Right renal cortex interstitium (tissue), 3 donors: ENCODE measurements at regions not wholly inside any gene's neighbourhood (a gene's known extent, or its start where the extent isn't known, plus 50 kb on each side); places are given as distances from the start of the nearest gene placed in this dataset.
A peak's percentile ranks its signal among the peaks of the same experiment; 100 is the strongest.
"Not testable (repeated sequence)": the region's sequence is repeated elsewhere in the genome, so short reads cannot be mapped to it uniquely, and the experiment has no call there.

Experiments
- DNase-seq, 3 donors: peaks; one replicate each; pipeline ENCODE4 v3.0.0-alpha.2; 2013; ENCODE audit warnings: low read depth in 3 of 3, low spot score in 2 of 3

GRCh38 chr9:78123808-78124207 is 92.2 kb upstream of the GNAQ start:
- no peak for DNase-seq

GRCh38 chr9:78122631-78123030 is 91.0 kb upstream of the GNAQ start:
- DNase-seq: no peak

- DNase-seq: peak in 2 of 3 donors; percentile 31 to 32
Measured at GRCh38 chr9:78121488-78121887, 89.9 kb upstream of the GNAQ start.

GRCh38 chr9:78118742-78119473 is 87.3 kb upstream of the GNAQ start:
- DNase-seq: no peak

- DNase-seq: no peak
Measured at GRCh38 chr9:78115073-78115472, 83.5 kb upstream of the GNAQ start.

- no peak for DNase-seq
Measured at GRCh38 chr9:78114581-78114980, 83.0 kb upstream of the GNAQ start.

- no peak for DNase-seq
Measured at GRCh38 chr9:78112406-78112805, 80.8 kb upstream of the GNAQ start.

GRCh38 chr9:78112004-78112403 is 80.4 kb upstream of the GNAQ start:
- no peak for DNase-seq

GRCh38 chr9:78109075-78109474 is 77.5 kb upstream of the GNAQ start:
- DNase-seq: no peak

- DNase-seq: not testable (repeated sequence)
Measured at GRCh38 chr9:78106586-78106985, 75.0 kb upstream of the GNAQ start.

- DNase-seq: no peak
Measured at GRCh38 chr9:78103971-78104433, 72.4 kb upstream of the GNAQ start.

GRCh38 chr9:78101247-78101646 is 69.6 kb upstream of the GNAQ start:
- peak in 1 of 3 donors; percentile 35 for DNase-seq

- DNase-seq: no peak
Measured at GRCh38 chr9:78097541-78097940, 65.9 kb upstream of the GNAQ start.

- no peak for DNase-seq
Measured at GRCh38 chr9:78091731-78092130, 60.1 kb upstream of the GNAQ start.

- DNase-seq: no peak
Measured at GRCh38 chr9:78089111-78089510, 57.5 kb upstream of the GNAQ start.

GRCh38 chr9:78088190-78088589 is 56.6 kb upstream of the GNAQ start:
- DNase-seq: not testable (repeated sequence)
